NOMO-1 treated with DMSO at 0.1 percent for 48 hours (cell line): ENCODE measurements at regions not wholly inside any gene's neighbourhood (a gene's known extent, or its start where the extent isn't known, plus 50 kb on each side); places are given as distances from the start of the nearest gene placed in this dataset.
A peak's percentile ranks its signal among the peaks of the same experiment; 100 is the strongest.
"Not testable (repeated sequence)": the region's sequence is repeated elsewhere in the genome, so short reads cannot be mapped to it uniquely, and the experiment has no call there.

Experiments
- DNase-seq: peaks from one replicate; lab custom pipeline; 2025; ENCODE audit not compliant: unreplicated experiment; lab: John Stamatoyannopoulos, UW

GRCh38 chr16:65756163-65756562 lies 610.3 kb upstream of the CDH5 start:
- DNase-seq, result no peak

- no peak for DNase-seq
These were observed 611.4 kb upstream of the CDH5 start for GRCh38 chr16:65754820-65755691.

GRCh38 chr16:65752522-65752844 lies 614.0 kb upstream of the CDH5 start:
- no peak for DNase-seq

- peak; percentile 27 for DNase-seq
These were observed 614.6 kb upstream of the CDH5 start for GRCh38 chr16:65751622-65752521.

- DNase-seq, result no peak
These were observed 617.0 kb upstream of the CDH5 start for GRCh38 chr16:65749506-65749905.

GRCh38 chr16:65746941-65747340 lies 619.5 kb upstream of the CDH5 start:
- DNase-seq, result no peak

GRCh38 chr16:65745201-65745708 lies 621.2 kb upstream of the CDH5 start:
- no peak for DNase-seq

GRCh38 chr16:65744401-65744800 lies 622.1 kb upstream of the CDH5 start:
- no peak for DNase-seq

GRCh38 chr16:65743558-65743957 lies 621.7 kb upstream of the CDH11 start:
- peak; percentile 71 for DNase-seq

GRCh38 chr16:65740711-65741110 lies 618.8 kb upstream of the CDH11 start:
- DNase-seq, result no peak

GRCh38 chr16:65739518-65739917 lies 617.7 kb upstream of the CDH11 start:
- DNase-seq, result peak; percentile 96

- no peak for DNase-seq
These were observed 616.0 kb upstream of the CDH11 start for GRCh38 chr16:65737831-65738230.

GRCh38 chr16:65735615-65736014 lies 613.8 kb upstream of the CDH11 start:
- not testable (repeated sequence) for DNase-seq

GRCh38 chr16:65733721-65734120 lies 611.9 kb upstream of the CDH11 start:
- DNase-seq, result no peak

GRCh38 chr16:65731833-65732232 lies 610.0 kb upstream of the CDH11 start:
- DNase-seq, result no peak

- DNase-seq, result no peak
These were observed 606.8 kb upstream of the CDH11 start for GRCh38 chr16:65728652-65729051.

- no peak for DNase-seq
These were observed 606.3 kb upstream of the CDH11 start for GRCh38 chr16:65728167-65728566.

- no peak for DNase-seq
These were observed 605.8 kb upstream of the CDH11 start for GRCh38 chr16:65727534-65728137.

GRCh38 chr16:65725156-65725845 lies 603.4 kb upstream of the CDH11 start:
- DNase-seq, result peak; percentile 81

- DNase-seq, result no peak
These were observed 600.6 kb upstream of the CDH11 start for GRCh38 chr16:65722429-65722828.

GRCh38 chr16:65717846-65718245 lies 596.0 kb upstream of the CDH11 start:
- DNase-seq, result no peak
